GM10266 (cell line): ENCODE measurements at regions not wholly inside any gene's neighbourhood (a gene's known extent, or its start where the extent isn't known, plus 50 kb on each side); places are given as distances from the start of the nearest gene placed in this dataset.

ENCODE experiments used
- DNase-seq: peaks from one replicate; pipeline ENCODE4 v3.0.0; 2012; ENCODE audit errors: extremely low spot score
- CTCF ChIP-seq: IDR thresholded peaks from 2 replicates; pipeline ENCODE4 v1.5.1; 2012; ENCODE audit warnings: mild to moderate bottlenecking, low read depth; ENCODE audit not compliant: control insufficient read depth, insufficient read depth; ENCODE audit errors: missing control alignments

GRCh38 chrX:25226151-25226550, 210.4 kb upstream of the ARX start:
- no peak for TF ChIP-seq CTCF
- no peak for DNase-seq

- no peak for TF ChIP-seq CTCF
- DNase-seq, result no peak
These were observed 203.7 kb upstream of the ARX start for GRCh38 chrX:25219480-25219879.

- no peak for DNase-seq
- no peak for TF ChIP-seq CTCF
These were observed 197.8 kb upstream of the ARX start for GRCh38 chrX:25213611-25214010.

- no peak for TF ChIP-seq CTCF
- no peak for DNase-seq
These were observed 192.2 kb upstream of the ARX start for GRCh38 chrX:25207803-25208475.

GRCh38 chrX:25206778-25207177, 191.0 kb upstream of the ARX start:
- DNase-seq, result no peak
- TF ChIP-seq CTCF, result no peak

- no peak for TF ChIP-seq CTCF
- no peak for DNase-seq
These were observed 188.4 kb upstream of the ARX start for GRCh38 chrX:25204182-25204581.

GRCh38 chrX:25202827-25203226, 187.1 kb upstream of the ARX start:
- DNase-seq, result no peak

More at GRCh38 chrX:25202827-25203226, 187.1 kb upstream of the ARX start:
- no peak for TF ChIP-seq CTCF
